ENCODE measurements at regions not wholly inside any gene's neighbourhood (a gene's known extent, or its start where the extent isn't known, plus 50 kb on each side); places are given as distances from the start of the nearest gene placed in this dataset.

- TF ChIP-seq POLR2AphosphoS5 (IDR thresholded peaks at IDR 0.05; ENCODE audit: borderline replicate concordance, low read depth, low read length), result no peak
- TF ChIP-seq FOXP2 (optimal IDR thresholded peaks at IDR 0.05; ENCODE audit: control extremely low read depth, extremely low read length, insufficient read depth), result no peak
Measured at GRCh38 chr5:153153086-153153485, 337.4 kb upstream of the GRIA1 start.

All from SK-N-MC (cell line).